ENCODE measurements at regions not wholly inside any gene's neighbourhood (a gene's known extent, or its start where the extent isn't known, plus 50 kb on each side); places are given as distances from the start of the nearest gene placed in this dataset.

DNA sequence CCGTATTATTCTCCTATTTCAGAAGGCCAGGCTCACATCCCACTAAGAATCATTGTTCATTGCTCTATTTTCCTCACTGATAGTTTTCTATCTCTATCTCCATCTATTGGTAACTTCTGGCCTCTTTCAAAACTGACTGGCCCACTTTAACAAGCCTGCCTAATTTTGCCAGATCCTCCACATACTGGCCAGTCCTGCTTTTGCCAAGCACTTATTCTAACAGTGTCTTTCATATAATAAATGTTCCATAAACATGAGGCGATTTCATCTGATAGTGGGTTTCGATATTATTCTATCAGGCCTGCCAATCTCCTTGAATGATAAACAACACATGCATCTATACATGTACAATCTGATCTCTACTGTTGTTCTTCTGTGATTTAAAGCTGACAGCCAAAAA is 125.9 kb upstream of the KCNH7 start:
- H3K4me3 Mint-ChIP-seq (ENCODE audit: unreplicated experiment), result no peak overlapping the region
- peaks cover 14% of the 10 kb centered on the region for H3K36me3 Mint-ChIP-seq (ENCODE audit: low read depth, unreplicated experiment)
- no peak for DNase-seq (ENCODE audit: low spot score)
- TF ChIP-seq, protein P1, sequence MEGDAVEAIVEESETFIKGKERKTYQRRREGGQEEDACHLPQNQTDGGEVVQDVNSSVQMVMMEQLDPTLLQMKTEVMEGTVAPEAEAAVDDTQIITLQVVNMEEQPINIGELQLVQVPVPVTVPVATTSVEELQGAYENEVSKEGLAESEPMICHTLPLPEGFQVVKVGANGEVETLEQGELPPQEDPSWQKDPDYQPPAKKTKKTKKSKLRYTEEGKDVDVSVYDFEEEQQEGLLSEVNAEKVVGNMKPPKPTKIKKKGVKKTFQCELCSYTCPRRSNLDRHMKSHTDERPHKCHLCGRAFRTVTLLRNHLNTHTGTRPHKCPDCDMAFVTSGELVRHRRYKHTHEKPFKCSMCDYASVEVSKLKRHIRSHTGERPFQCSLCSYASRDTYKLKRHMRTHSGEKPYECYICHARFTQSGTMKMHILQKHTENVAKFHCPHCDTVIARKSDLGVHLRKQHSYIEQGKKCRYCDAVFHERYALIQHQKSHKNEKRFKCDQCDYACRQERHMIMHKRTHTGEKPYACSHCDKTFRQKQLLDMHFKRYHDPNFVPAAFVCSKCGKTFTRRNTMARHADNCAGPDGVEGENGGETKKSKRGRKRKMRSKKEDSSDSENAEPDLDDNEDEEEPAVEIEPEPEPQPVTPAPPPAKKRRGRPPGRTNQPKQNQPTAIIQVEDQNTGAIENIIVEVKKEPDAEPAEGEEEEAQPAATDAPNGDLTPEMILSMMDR (IDR thresholded peaks at IDR 0.05; ENCODE audit: unreplicated experiment), result no peak
- peaks cover 2% of the 10 kb centered on the region for H3K27me3 Mint-ChIP-seq (ENCODE audit: unreplicated experiment)
- H3K27ac Mint-ChIP-seq (ENCODE audit: unreplicated experiment), result no peak overlapping the region
- peaks cover 7% of the 10 kb centered on the region for H3K4me1 Mint-ChIP-seq (ENCODE audit: unreplicated experiment)
- H3K9me3 Mint-ChIP-seq (ENCODE audit: unreplicated experiment), result no peaks in the 10 kb centered on the region

GRCh38 chr2:162963156-162963555 is 124.6 kb upstream of the KCNH7 start:
- H3K4me1 Mint-ChIP-seq (ENCODE audit: unreplicated experiment), result peaks cover 12% of the 10 kb centered on the region
- TF ChIP-seq, protein P1 (IDR thresholded peaks at IDR 0.05; ENCODE audit: unreplicated experiment), result no peak
- no peaks in the 10 kb centered on the region for H3K9me3 Mint-ChIP-seq (ENCODE audit: unreplicated experiment)
- H3K27ac Mint-ChIP-seq (ENCODE audit: unreplicated experiment), result no peak overlapping the region
- H3K4me3 Mint-ChIP-seq (ENCODE audit: unreplicated experiment), result no peak overlapping the region
- DNase-seq (ENCODE audit: low spot score), result no peak
- H3K27me3 Mint-ChIP-seq (ENCODE audit: unreplicated experiment), result peaks cover 2% of the 10 kb centered on the region
- peaks cover 14% of the 10 kb centered on the region for H3K36me3 Mint-ChIP-seq (ENCODE audit: low read depth, unreplicated experiment)

DNA sequence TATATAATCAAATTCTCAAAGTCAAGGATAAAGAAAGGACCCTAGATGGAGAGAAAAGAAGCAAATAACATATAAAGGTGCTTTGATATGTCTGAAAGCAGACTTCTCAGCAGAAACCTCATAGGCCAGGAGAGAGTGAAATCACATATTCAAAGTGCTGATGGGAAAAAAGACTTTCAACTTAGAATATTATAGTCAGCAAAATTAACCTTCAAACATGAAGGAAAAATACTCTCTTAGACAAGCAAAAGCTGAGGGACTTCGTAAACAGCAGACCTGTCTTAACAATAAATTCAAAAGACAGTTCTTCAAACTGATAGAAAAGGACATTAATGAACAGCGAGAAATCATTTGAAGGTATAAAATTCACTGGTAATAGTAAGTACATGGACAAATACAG is 107.2 kb upstream of the KCNH7 start:
- Mint-ChIP-seq H3K27ac (ENCODE audit: unreplicated experiment) (no peak overlapping the region), H3K4me1 (ENCODE audit: unreplicated experiment) (no peaks in the 10 kb centered on the region), H3K36me3 (ENCODE audit: low read depth, unreplicated experiment) (no peaks in the 10 kb centered on the region), H3K27me3 (ENCODE audit: unreplicated experiment) (no peaks in the 10 kb centered on the region), H3K9me3 (ENCODE audit: unreplicated experiment) (no peaks in the 10 kb centered on the region), H3K4me3 (ENCODE audit: unreplicated experiment) (no peak overlapping the region)
- TF ChIP-seq, protein P1 (IDR thresholded peaks at IDR 0.05; ENCODE audit: unreplicated experiment), result no peak
- no peak for DNase-seq (ENCODE audit: low spot score)

- H3K9me3 Mint-ChIP-seq (ENCODE audit: unreplicated experiment), result no peaks in the 10 kb centered on the region
- TF ChIP-seq, protein P1 (IDR thresholded peaks at IDR 0.05; ENCODE audit: unreplicated experiment), result no peak
- no peak for DNase-seq (ENCODE audit: low spot score)
- no peak overlapping the region for H3K27ac Mint-ChIP-seq (ENCODE audit: unreplicated experiment)
- H3K4me1 Mint-ChIP-seq (ENCODE audit: unreplicated experiment), result no peaks in the 10 kb centered on the region
- H3K4me3 Mint-ChIP-seq (ENCODE audit: unreplicated experiment), result no peak overlapping the region
- H3K27me3 Mint-ChIP-seq (ENCODE audit: unreplicated experiment), result no peaks in the 10 kb centered on the region
- no peaks in the 10 kb centered on the region for H3K36me3 Mint-ChIP-seq (ENCODE audit: low read depth, unreplicated experiment)
Measured at GRCh38 chr2:162938387-162938786, 99.8 kb upstream of the KCNH7 start.

- TF ChIP-seq, protein P1 (IDR thresholded peaks at IDR 0.05; ENCODE audit: unreplicated experiment), result no peak
- H3K4me3 Mint-ChIP-seq (ENCODE audit: unreplicated experiment), result no peak overlapping the region
- no peak overlapping the region for H3K27ac Mint-ChIP-seq (ENCODE audit: unreplicated experiment)
- DNase-seq (ENCODE audit: low spot score), result no peak
- no peaks in the 10 kb centered on the region for H3K27me3 Mint-ChIP-seq (ENCODE audit: unreplicated experiment)
- H3K36me3 Mint-ChIP-seq (ENCODE audit: low read depth, unreplicated experiment), result no peaks in the 10 kb centered on the region
- no peaks in the 10 kb centered on the region for H3K9me3 Mint-ChIP-seq (ENCODE audit: unreplicated experiment)
- no peaks in the 10 kb centered on the region for H3K4me1 Mint-ChIP-seq (ENCODE audit: unreplicated experiment)
Measured at GRCh38 chr2:162934191-162934590, 95.6 kb upstream of the KCNH7 start.
